ENCODE measurements at regions not wholly inside any gene's neighbourhood (a gene's known extent, or its start where the extent isn't known, plus 50 kb on each side); places are given as distances from the start of the nearest gene placed in this dataset.

DNA sequence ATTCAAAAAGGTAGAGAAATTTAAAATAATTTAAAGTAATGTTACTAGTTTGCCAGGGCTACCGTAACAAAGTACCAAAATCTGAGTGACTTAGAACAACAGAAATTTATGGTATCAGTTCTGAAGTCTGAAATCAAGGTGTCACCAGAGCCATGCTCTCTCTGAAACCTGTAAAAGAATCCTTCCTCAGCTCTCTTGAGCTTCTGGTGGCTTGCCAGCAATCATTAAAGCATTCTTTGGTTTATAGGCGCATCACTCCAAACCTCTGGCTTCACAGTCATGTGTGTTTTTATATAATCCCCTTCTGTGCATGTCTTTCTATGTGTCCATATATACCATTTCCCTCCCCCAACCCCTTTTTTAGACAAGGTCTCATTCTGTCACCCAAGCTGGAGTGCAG lies 220.3 kb downstream of the COX7C start:
- Histone ChIP-seq H3K9ac (ENCODE audit: low read length) (no peak overlapping the region), H3K27me3 (ENCODE audit: control insufficient read depth in 1 of 2, insufficient read depth in 2 of 2, low read length in 2 of 2) (no peaks in the 10 kb centered on the region), H3K27ac (ENCODE audit: low read depth, low read length) (no peak overlapping the region), H3K36me3 (ENCODE audit: insufficient read depth, low read length) (no peaks in the 10 kb centered on the region), H3K4me3 (ENCODE audit: low read depth in 1 of 2, low read length in 2 of 2) (no peak overlapping the region), H3K9me3 (ENCODE audit: low read length) (no peaks in the 10 kb centered on the region), H3K4me1 (ENCODE audit: insufficient read depth, low read length) (no peaks in the 10 kb centered on the region)

DNA sequence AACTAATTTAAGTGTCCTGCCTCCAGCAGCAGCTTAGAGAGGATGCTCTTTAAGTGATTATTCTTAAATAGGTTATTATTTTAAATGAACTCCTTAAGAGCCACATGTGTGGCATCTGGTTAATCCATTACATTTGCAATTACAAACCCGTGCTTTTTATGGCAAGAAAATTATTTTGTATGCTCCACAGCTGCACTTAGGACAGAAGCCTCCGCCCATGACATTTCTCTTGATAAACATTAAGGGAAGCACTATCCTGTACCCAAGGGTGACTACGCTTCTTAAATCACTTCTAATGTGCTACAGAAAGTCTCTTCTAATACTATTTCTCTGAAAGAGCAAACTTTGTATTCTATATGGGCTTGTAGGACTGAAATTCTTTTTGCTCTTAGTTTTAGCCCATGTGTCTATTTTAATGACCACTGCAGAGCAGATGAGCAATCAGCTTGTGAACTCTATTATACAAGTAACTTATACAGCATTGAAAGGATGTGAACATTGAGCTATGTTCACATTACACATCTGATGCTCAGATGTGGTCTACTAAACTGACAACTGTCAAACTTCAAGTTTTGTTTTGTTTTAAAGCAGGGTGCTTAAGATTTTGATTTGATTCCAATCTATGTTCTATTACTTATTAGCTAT lies 223.4 kb downstream of the COX7C start:
- no peaks in the 10 kb centered on the region for H3K9me3 ChIP-seq (ENCODE audit: low read length)
- H3K27ac ChIP-seq (ENCODE audit: low read depth, low read length), result no peak overlapping the region
- no peaks in the 10 kb centered on the region for H3K4me1 ChIP-seq (ENCODE audit: insufficient read depth, low read length)
- H3K4me3 ChIP-seq (ENCODE audit: low read depth in 1 of 2, low read length in 2 of 2), result no peak overlapping the region
- H3K9ac ChIP-seq (ENCODE audit: low read length), result no peak overlapping the region
- H3K27me3 ChIP-seq (ENCODE audit: control insufficient read depth in 1 of 2, insufficient read depth in 2 of 2, low read length in 2 of 2), result no peaks in the 10 kb centered on the region
- no peaks in the 10 kb centered on the region for H3K36me3 ChIP-seq (ENCODE audit: insufficient read depth, low read length)

DNA sequence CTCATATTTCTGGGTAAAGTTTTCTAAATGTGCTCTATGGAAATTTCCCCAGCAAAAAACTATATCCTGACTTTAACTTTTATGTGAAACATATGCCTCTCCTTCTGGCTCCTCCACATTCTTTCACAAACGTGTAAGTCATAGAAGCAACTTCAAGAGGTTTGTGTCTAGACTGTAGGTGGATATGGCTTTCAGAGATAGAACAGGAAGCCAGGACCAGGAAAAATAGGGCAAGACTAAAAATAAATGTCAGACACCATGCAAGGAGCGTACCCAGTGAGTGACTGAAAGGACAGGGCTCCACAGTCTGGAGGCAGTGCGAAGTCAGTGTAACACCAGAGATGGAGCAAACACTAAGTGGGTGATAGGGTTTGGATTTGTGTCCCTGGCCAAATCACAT lies 240.7 kb downstream of the COX7C start:
- Histone ChIP-seq H3K9me3 (ENCODE audit: low read length) (no peaks in the 10 kb centered on the region), H3K4me3 (ENCODE audit: low read depth in 1 of 2, low read length in 2 of 2) (no peak overlapping the region)

DNA sequence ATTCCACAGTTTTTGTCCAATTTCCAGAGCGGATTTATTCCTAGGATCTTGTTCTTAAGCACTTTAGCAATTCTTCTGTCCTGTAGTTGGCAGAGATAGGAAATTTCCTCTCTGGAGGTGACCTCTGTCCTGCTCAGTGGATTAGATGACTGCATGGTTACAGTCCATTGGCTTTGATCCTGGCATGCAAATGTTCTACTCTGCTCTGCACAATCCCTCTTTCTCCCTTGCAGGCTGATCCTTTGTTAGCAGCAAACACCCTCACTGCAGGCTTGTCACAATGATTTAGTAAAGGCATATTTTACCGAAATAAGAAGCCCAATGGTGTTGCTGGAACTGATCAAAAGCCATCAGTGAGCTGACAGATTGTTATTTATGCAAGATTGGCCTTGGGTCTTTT lies 243.8 kb downstream of the COX7C start:
- no peak overlapping the region for H3K4me3 ChIP-seq (ENCODE audit: low read depth in 1 of 2, low read length in 2 of 2)
- H3K36me3 ChIP-seq (ENCODE audit: insufficient read depth, low read length), result no peaks in the 10 kb centered on the region
- no peaks in the 10 kb centered on the region for H3K27me3 ChIP-seq (ENCODE audit: control insufficient read depth in 1 of 2, insufficient read depth in 2 of 2, low read length in 2 of 2)
- no peaks in the 10 kb centered on the region for H3K9me3 ChIP-seq (ENCODE audit: low read length)
- no peak overlapping the region for H3K27ac ChIP-seq (ENCODE audit: low read depth, low read length)
- H3K9ac ChIP-seq (ENCODE audit: low read length), result no peak overlapping the region
- H3K4me1 ChIP-seq (ENCODE audit: insufficient read depth, low read length), result no peaks in the 10 kb centered on the region

More for the DNA sequence above, 240.7 kb downstream of the COX7C start:
- Histone ChIP-seq H3K9ac (ENCODE audit: low read length) (no peak overlapping the region), H3K4me1 (ENCODE audit: insufficient read depth, low read length) (no peaks in the 10 kb centered on the region), H3K27me3 (ENCODE audit: control insufficient read depth in 1 of 2, insufficient read depth in 2 of 2, low read length in 2 of 2) (no peaks in the 10 kb centered on the region), H3K27ac (ENCODE audit: low read depth, low read length) (no peak overlapping the region), H3K36me3 (ENCODE audit: insufficient read depth, low read length) (no peaks in the 10 kb centered on the region)

DNA sequence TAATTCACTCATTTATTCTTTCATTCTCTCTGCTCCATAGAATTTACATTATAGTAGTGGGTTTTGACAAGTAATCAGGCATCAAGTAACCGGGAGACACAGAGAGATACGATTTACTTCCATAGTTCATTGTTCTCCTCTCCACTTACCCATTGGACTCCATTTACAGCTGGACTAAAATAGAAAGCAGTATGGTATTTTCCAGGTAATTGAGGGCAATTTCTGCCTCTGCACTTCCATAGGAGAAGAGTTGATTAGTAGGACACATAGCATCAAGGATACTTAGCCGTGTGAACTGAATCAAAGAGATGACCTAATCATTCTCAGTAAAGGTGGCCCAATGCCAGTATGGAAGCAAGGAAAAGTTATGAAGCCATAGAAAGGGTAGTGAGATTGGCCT lies 244.4 kb downstream of the COX7C start:
- Histone ChIP-seq H3K9me3 (ENCODE audit: low read length) (no peaks in the 10 kb centered on the region), H3K27me3 (ENCODE audit: control insufficient read depth in 1 of 2, insufficient read depth in 2 of 2, low read length in 2 of 2) (no peaks in the 10 kb centered on the region), H3K4me3 (ENCODE audit: low read depth in 1 of 2, low read length in 2 of 2) (no peak overlapping the region), H3K36me3 (ENCODE audit: insufficient read depth, low read length) (no peaks in the 10 kb centered on the region), H3K9ac (ENCODE audit: low read length) (no peak overlapping the region), H3K27ac (ENCODE audit: low read depth, low read length) (no peak overlapping the region), H3K4me1 (ENCODE audit: insufficient read depth, low read length) (no peaks in the 10 kb centered on the region)

DNA sequence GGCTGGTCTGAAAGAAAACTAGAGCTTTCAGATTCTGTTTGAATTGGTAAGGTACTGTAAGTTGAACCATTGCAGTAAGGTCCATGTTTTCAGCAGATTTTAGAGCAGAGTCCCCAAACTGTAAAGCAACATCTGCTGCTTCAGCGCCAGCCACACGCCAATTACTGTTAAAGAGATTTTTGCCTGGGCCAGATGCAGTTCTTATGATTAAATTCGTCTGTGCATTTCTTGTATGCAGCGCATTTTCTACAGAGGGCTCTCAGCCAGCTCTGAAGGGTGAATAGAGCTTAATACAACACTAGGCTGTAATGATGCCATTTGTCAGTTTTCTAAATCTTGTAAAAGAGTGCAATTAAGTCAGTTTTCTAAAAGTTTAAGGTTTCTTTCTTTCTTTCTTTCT lies 246.3 kb downstream of the COX7C start:
- H3K27me3 ChIP-seq (ENCODE audit: control insufficient read depth in 1 of 2, insufficient read depth in 2 of 2, low read length in 2 of 2), result no peaks in the 10 kb centered on the region
- no peaks in the 10 kb centered on the region for H3K9me3 ChIP-seq (ENCODE audit: low read length)
- no peak overlapping the region for H3K4me3 ChIP-seq (ENCODE audit: low read depth in 1 of 2, low read length in 2 of 2)
- no peak overlapping the region for H3K9ac ChIP-seq (ENCODE audit: low read length)
- H3K36me3 ChIP-seq (ENCODE audit: insufficient read depth, low read length), result no peaks in the 10 kb centered on the region
- H3K27ac ChIP-seq (ENCODE audit: low read depth, low read length), result no peak overlapping the region
- H3K4me1 ChIP-seq (ENCODE audit: insufficient read depth, low read length), result no peaks in the 10 kb centered on the region

DNA sequence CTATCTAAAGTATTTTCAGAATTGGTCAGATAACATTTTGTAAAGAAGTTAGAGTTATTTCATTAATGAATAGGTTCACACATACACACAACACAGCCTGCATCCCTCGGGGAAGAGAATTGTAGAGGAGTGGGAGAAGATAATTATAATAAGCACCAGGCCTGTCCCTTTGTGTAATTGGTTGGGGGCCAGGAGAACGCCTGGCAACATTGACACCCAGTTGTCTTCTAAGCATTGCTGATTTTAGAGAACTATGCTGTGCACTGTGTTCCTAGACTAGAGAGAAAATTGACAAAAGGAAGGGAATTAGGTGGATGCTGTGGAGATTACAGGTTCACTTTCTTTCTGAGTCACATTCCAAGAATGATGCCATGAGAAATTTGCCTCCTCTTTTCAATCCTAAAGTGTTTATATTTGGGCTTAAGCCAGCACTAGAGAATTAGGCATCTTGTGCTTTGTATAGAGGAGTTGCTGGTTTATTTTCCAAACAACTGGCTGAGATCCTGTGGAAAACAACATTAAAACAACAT lies 247.6 kb downstream of the COX7C start:
- Histone ChIP-seq H3K27me3 (ENCODE audit: control insufficient read depth in 1 of 2, insufficient read depth in 2 of 2, low read length in 2 of 2) (no peaks in the 10 kb centered on the region), H3K4me1 (ENCODE audit: insufficient read depth, low read length) (no peaks in the 10 kb centered on the region), H3K9me3 (ENCODE audit: low read length) (no peaks in the 10 kb centered on the region), H3K4me3 (ENCODE audit: low read depth in 1 of 2, low read length in 2 of 2) (no peak overlapping the region), H3K36me3 (ENCODE audit: insufficient read depth, low read length) (no peaks in the 10 kb centered on the region), H3K9ac (ENCODE audit: low read length) (no peak overlapping the region), H3K27ac (ENCODE audit: low read depth, low read length) (no peak overlapping the region)

DNA sequence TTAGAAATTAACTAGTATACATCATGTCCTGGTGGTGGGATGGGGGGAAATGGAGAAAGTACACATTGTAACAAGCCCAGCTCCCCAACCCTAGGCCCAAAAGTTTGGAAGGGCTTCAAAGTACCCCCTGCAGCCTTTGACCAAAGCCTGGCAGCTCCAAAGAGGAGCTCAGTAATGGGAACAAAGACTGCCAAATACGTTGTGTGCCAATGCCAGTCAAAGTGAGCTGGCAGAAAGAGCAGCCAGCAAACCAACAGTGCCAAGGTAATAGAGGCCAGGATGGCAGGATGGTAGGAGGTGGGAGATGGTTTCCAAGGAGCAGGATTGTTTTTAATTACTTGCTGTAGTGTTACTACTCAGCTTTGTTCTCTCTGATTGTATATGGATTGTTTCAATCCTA lies 248.3 kb downstream of the COX7C start:
- H3K4me1 ChIP-seq (ENCODE audit: insufficient read depth, low read length), result no peaks in the 10 kb centered on the region

DNA sequence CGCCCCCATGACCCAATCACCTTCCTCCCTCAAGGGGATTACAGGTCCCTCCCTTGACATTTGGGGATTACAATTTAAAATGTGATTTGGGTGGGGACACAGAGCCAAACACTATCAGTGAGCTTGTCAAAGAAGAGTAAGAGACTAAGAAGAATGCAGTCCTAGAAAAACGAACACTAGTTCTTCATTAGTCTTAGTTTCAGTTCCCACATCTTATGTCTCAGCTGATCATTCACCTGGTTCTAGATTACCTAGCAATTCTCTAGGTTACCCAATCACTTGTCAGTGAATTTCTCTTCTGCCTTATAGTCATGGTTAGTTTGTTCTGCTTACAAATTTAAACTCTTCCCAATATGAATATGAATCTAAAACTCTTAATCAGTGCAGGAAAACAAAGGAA lies 251.5 kb downstream of the COX7C start:
- H3K9me3 ChIP-seq (ENCODE audit: low read length), result no peaks in the 10 kb centered on the region
- no peak overlapping the region for H3K9ac ChIP-seq (ENCODE audit: low read length)
- H3K4me1 ChIP-seq (ENCODE audit: insufficient read depth, low read length), result no peaks in the 10 kb centered on the region
- H3K36me3 ChIP-seq (ENCODE audit: insufficient read depth, low read length), result no peaks in the 10 kb centered on the region
- no peak overlapping the region for H3K4me3 ChIP-seq (ENCODE audit: low read depth in 1 of 2, low read length in 2 of 2)
- no peaks in the 10 kb centered on the region for H3K27me3 ChIP-seq (ENCODE audit: control insufficient read depth in 1 of 2, insufficient read depth in 2 of 2, low read length in 2 of 2)
- no peak overlapping the region for H3K27ac ChIP-seq (ENCODE audit: low read depth, low read length)

More for the DNA sequence above, 248.3 kb downstream of the COX7C start:
- Histone ChIP-seq H3K27ac (ENCODE audit: low read depth, low read length) (no peak overlapping the region), H3K36me3 (ENCODE audit: insufficient read depth, low read length) (no peaks in the 10 kb centered on the region), H3K9ac (ENCODE audit: low read length) (no peak overlapping the region), H3K27me3 (ENCODE audit: control insufficient read depth in 1 of 2, insufficient read depth in 2 of 2, low read length in 2 of 2) (no peaks in the 10 kb centered on the region), H3K4me3 (ENCODE audit: low read depth in 1 of 2, low read length in 2 of 2) (no peak overlapping the region), H3K9me3 (ENCODE audit: low read length) (no peaks in the 10 kb centered on the region)

DNA sequence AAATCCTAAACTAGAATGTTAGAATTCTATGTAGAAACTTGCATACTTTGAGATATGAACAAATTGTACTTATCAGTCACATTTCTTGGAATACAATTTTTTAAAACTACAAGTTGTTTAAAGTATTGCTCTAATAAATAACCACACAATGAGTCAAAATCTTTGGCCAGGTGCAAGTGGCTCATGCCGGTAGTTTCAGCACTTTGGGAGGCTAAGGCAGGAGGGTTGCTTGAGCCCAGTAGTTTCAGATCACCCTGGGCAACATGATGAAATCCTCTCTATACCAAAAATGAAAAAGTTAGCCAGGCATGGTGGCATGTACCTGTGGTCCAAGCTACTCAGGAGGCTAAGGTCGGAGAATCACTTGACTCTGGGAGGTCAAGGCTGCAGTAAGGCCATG lies 257.8 kb downstream of the COX7C start:
- no peak overlapping the region for H3K27ac ChIP-seq (ENCODE audit: low read depth, low read length)
- H3K36me3 ChIP-seq (ENCODE audit: insufficient read depth, low read length), result no peaks in the 10 kb centered on the region
- no peaks in the 10 kb centered on the region for H3K4me1 ChIP-seq (ENCODE audit: insufficient read depth, low read length)
- no peaks in the 10 kb centered on the region for H3K27me3 ChIP-seq (ENCODE audit: control insufficient read depth in 1 of 2, insufficient read depth in 2 of 2, low read length in 2 of 2)
- H3K9me3 ChIP-seq (ENCODE audit: low read length), result no peaks in the 10 kb centered on the region
- H3K9ac ChIP-seq (ENCODE audit: low read length), result no peak overlapping the region
- H3K4me3 ChIP-seq (ENCODE audit: low read depth in 1 of 2, low read length in 2 of 2), result no peak overlapping the region

DNA sequence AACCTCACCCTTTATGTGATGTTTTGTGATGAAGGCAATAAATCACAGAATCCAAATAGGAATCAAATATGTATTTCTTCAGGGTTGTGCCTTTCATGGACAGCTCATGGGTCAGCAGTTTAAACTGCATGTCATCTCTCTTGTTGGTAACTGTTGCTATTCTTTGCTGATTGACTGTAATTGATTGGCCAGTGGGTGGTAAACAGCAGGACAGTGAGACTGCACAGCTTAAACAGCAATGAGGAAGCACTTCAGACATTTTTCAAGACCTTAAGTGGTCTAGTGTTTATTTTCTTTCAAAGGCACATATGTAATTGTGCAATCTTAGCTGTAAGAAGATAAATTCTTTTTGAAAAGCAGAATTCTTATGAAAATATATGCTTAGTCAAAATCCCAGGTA lies 260.5 kb downstream of the COX7C start:
- H3K9me3 ChIP-seq (ENCODE audit: low read length), result no peaks in the 10 kb centered on the region
- no peaks in the 10 kb centered on the region for H3K4me1 ChIP-seq (ENCODE audit: insufficient read depth, low read length)
- no peaks in the 10 kb centered on the region for H3K36me3 ChIP-seq (ENCODE audit: insufficient read depth, low read length)
- H3K4me3 ChIP-seq (ENCODE audit: low read depth in 1 of 2, low read length in 2 of 2), result no peak overlapping the region
- no peaks in the 10 kb centered on the region for H3K27me3 ChIP-seq (ENCODE audit: control insufficient read depth in 1 of 2, insufficient read depth in 2 of 2, low read length in 2 of 2)
- H3K27ac ChIP-seq (ENCODE audit: low read depth, low read length), result no peak overlapping the region
- no peak overlapping the region for H3K9ac ChIP-seq (ENCODE audit: low read length)

DNA sequence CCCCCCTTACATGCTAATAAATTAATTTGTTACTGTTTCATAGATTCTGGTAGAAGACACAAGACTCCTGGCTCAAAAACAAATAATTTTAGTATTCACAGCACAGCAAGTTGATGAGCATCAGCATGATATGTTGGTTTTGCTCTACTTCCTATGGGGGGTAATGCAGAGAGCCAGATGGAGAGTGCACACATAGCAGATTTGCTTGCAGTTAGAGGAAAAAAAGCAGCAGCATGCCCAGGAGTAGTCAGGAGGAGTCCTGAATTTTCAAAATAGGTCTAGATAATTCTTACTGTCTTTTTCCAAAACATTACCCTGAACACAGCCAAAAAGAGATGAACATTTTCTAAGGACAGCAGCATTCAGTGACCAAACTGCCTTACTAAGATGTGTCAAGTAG lies 261.3 kb downstream of the COX7C start:
- Histone ChIP-seq H3K4me3 (ENCODE audit: low read depth in 1 of 2, low read length in 2 of 2) (no peak overlapping the region), H3K4me1 (ENCODE audit: insufficient read depth, low read length) (no peaks in the 10 kb centered on the region), H3K36me3 (ENCODE audit: insufficient read depth, low read length) (no peaks in the 10 kb centered on the region), H3K9ac (ENCODE audit: low read length) (no peak overlapping the region), H3K9me3 (ENCODE audit: low read length) (no peaks in the 10 kb centered on the region), H3K27me3 (ENCODE audit: control insufficient read depth in 1 of 2, insufficient read depth in 2 of 2, low read length in 2 of 2) (no peaks in the 10 kb centered on the region), H3K27ac (ENCODE audit: low read depth, low read length) (no peak overlapping the region)

Measured in muscle layer of colon (tissue), 2 donors.